Naive thymus-derived CD8-positive, alpha-beta T cell (primary cell): ENCODE measurements at regions not wholly inside any gene's neighbourhood (a gene's known extent, or its start where the extent isn't known, plus 50 kb on each side); places are given as distances from the start of the nearest gene placed in this dataset.
A peak's percentile ranks its signal among the peaks of the same experiment; 100 is the strongest.

Experiments used
- ATAC-seq, 2 donors: fragments of 150-1000 bp; cut with Tn5 transposase in 1 of 2; sonication (Bioruptor Pico), chemical (Tn5 transposase) in 1 of 2; 1 replicate in 1 of 2; 2 replicates in 1 of 2; pipeline ENCODE4 v1.10.0; 2021; ENCODE audit warnings: mild to moderate bottlenecking in 2 of 2, moderate library complexity in 2 of 2
- POLR2A ChIA-PET: fragments of 350-600 bp; sonication (Branson Sonifier 250); formaldehyde crosslinking; loops from one replicate; lab custom pipeline; 2021; ENCODE audit warnings: antibody characterized with exemption; lab: Charles Lee
- DNase-seq, 10 donors: peaks; one replicate each; pipeline versions ENCODE4 v3.0.0 to v3.0.0-alpha.2; 2020 to 2022
- H3K27ac Mint-ChIP-seq, 10 donors: one replicate each; pipeline ENCODE4 v1.8.0; 2020 to 2022; ENCODE audit warnings: mild to moderate bottlenecking in 10 of 10, mixed read lengths in 10 of 10, moderate library complexity in 4 of 10, inconsistent platforms in 1 of 10
- H3K27me3 Mint-ChIP-seq, 5 donors: one replicate each; pipeline ENCODE4 v1.8.0; 2021 to 2022; ENCODE audit warnings: mixed read lengths in 5 of 5
- H3K36me3 Mint-ChIP-seq, 3 donors: one replicate each; pipeline ENCODE4 v1.8.0; 2020 to 2022; ENCODE audit warnings: mixed read lengths in 3 of 3, mild to moderate bottlenecking in 2 of 3, inconsistent platforms in 1 of 3
- H3K4me1 Mint-ChIP-seq, 4 donors: one replicate each; pipeline ENCODE4 v1.8.0; 2021 to 2022; ENCODE audit warnings: mixed read lengths in 4 of 4
- H3K4me3 Mint-ChIP-seq, 10 donors: one replicate each; pipeline ENCODE4 v1.8.0; 2020 to 2022; ENCODE audit warnings: mild to moderate bottlenecking in 10 of 10, mixed read lengths in 10 of 10, moderate library complexity in 6 of 10, inconsistent platforms in 1 of 10
- H3K9me3 Mint-ChIP-seq, 9 donors: one replicate each; pipeline ENCODE4 v1.8.0; 2020 to 2022; ENCODE audit warnings: mixed read lengths in 9 of 9, mild to moderate bottlenecking in 3 of 9, inconsistent platforms in 1 of 9, moderate library complexity in 1 of 9

- Mint-ChIP-seq H3K27me3 (no peaks in the 10 kb centered on the region), H3K36me3 (peaks cover 0 to 3% (median 0%) of the 10 kb centered on the region in 3 donors), H3K4me1 (peaks cover 0 to 4% (median 2%) of the 10 kb centered on the region in 4 donors), H3K9me3 (peaks cover 0 to 4% (median 0%) of the 10 kb centered on the region in 9 donors), H3K4me3 (no peak overlapping the region), H3K27ac (no peak overlapping the region)
- DNase-seq, result no peak
- POLR2A ChIA-PET, result no interaction called here
- ATAC-seq, result no peak
Observed at GRCh38 chr3:31173118-31173718, 278.8 kb upstream of the GADL1 start.

- Mint-ChIP-seq H3K4me1 (peaks cover 0 to 12% (median 2%) of the 10 kb centered on the region in 4 donors), H3K27me3 (no peaks in the 10 kb centered on the region), H3K4me3 (no peak overlapping the region), H3K36me3 (peaks cover 0 to 3% (median 0%) of the 10 kb centered on the region in 3 donors), H3K9me3 (peaks cover 0 to 4% (median 0%) of the 10 kb centered on the region in 9 donors), H3K27ac (no peak overlapping the region)
- POLR2A ChIA-PET, result no interaction called here
- ATAC-seq (no peak), DNase-seq (no peak)
Observed at GRCh38 chr3:31174079-31174478, 279.6 kb upstream of the GADL1 start.

DNA sequence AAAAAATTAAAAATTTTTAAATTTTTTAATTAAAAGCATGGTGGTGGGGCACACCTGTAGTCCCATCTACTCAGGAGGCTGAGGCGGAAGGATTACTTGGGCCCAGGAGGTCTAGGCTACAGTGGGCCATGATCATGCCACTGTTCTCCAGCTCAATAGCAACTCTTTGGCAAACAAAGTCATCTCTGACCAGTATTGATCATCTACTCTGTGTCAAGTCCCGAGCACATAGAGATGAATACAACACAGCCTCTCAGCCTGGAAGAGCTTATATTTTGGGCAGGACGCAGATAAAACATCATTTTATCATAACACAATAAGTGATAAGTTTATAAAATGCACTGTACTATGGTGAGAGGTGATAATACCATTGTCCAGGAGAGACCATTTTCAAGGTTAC, 281.6 kb upstream of the GADL1 start:
- ATAC-seq, result no peak
- POLR2A ChIA-PET, result no interaction called here
- Mint-ChIP-seq H3K4me1 (peaks cover 0 to 13% (median under 1%) of the 10 kb centered on the region in 4 donors), H3K27me3 (no peaks in the 10 kb centered on the region), H3K27ac (no peak overlapping the region), H3K9me3 (peaks cover 0 to 4% (median 0%) of the 10 kb centered on the region in 9 donors), H3K4me3 (no peak overlapping the region), H3K36me3 (peaks cover 0 to 4% (median 0%) of the 10 kb centered on the region in 3 donors)
- no peak for DNase-seq

GRCh38 chr3:31178467-31178866, 284.0 kb upstream of the GADL1 start:
- H3K27me3 Mint-ChIP-seq, result no peaks in the 10 kb centered on the region
- no peak overlapping the region for H3K27ac Mint-ChIP-seq
- DNase-seq (no peak), ATAC-seq (no peak)
- POLR2A ChIA-PET, result no interaction called here
- H3K4me1 Mint-ChIP-seq, result peaks cover 0 to 13% (median 2%) of the 10 kb centered on the region in 4 donors
- H3K9me3 Mint-ChIP-seq, result peaks cover 0 to 4% (median 0%) of the 10 kb centered on the region in 9 donors
- H3K36me3 Mint-ChIP-seq, result peaks cover 0 to 4% (median 0%) of the 10 kb centered on the region in 3 donors
- H3K4me3 Mint-ChIP-seq, result no peak overlapping the region

GRCh38 chr3:31179768-31180167, 285.3 kb upstream of the GADL1 start:
- H3K4me1 Mint-ChIP-seq, result peaks cover 0 to 13% (median 1%) of the 10 kb centered on the region in 4 donors
- DNase-seq (no peak), ATAC-seq (no peak)
- H3K36me3 Mint-ChIP-seq, result peaks cover 0 to 4% (median 0%) of the 10 kb centered on the region in 3 donors
- POLR2A ChIA-PET, result no interaction called here
- no peaks in the 10 kb centered on the region for H3K27me3 Mint-ChIP-seq
- peaks cover 0 to 4% (median 0%) of the 10 kb centered on the region in 9 donors for H3K9me3 Mint-ChIP-seq
- no peak overlapping the region for H3K4me3 Mint-ChIP-seq
- H3K27ac Mint-ChIP-seq, result no peak overlapping the region

DNA sequence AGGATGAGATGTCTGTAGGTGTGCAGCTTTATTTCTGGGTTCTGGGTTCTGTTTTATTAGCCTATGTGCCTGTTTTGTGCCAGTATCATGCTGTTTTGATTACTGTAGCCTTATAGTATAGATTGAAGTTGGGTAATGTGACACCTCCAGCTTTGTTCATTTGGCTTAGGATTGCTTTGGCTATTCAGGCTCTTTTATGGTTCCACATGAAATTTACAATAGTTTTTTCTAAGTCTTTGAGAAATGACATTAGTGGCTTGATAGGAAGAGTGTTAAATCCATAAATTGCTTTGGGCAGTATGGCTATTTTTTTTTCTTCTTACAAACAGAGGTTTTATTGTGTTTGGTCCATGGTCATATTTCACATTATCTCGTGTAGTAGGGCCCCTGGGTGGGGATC, 285.8 kb upstream of the GADL1 start:
- DNase-seq, result no peak
- POLR2A ChIA-PET, result no interaction called here
- peak overlapping the region in 1 of 10 donors; percentile 14 for H3K27ac Mint-ChIP-seq
- H3K4me1 Mint-ChIP-seq, result peaks cover 0 to 13% (median under 1%) of the 10 kb centered on the region in 4 donors
- H3K4me3 Mint-ChIP-seq, result no peak overlapping the region
- H3K9me3 Mint-ChIP-seq, result peaks cover 0 to 4% (median 0%) of the 10 kb centered on the region in 9 donors
- ATAC-seq, result no peak
- peaks cover 0 to 4% (median 0%) of the 10 kb centered on the region in 3 donors for H3K36me3 Mint-ChIP-seq
- H3K27me3 Mint-ChIP-seq, result no peaks in the 10 kb centered on the region

GRCh38 chr3:31181661-31182060, 287.2 kb upstream of the GADL1 start:
- peaks cover 0 to 4% (median 0%) of the 10 kb centered on the region in 9 donors for H3K9me3 Mint-ChIP-seq
- ATAC-seq (no peak), DNase-seq (no peak)
- H3K4me1 Mint-ChIP-seq, result peaks cover 0 to 15% (median 2%) of the 10 kb centered on the region in 4 donors
- H3K27ac Mint-ChIP-seq, result no peak overlapping the region
- H3K27me3 Mint-ChIP-seq, result no peaks in the 10 kb centered on the region
- H3K4me3 Mint-ChIP-seq, result no peak overlapping the region
- POLR2A ChIA-PET, result no interaction called here
- peaks cover 0 to 2% (median 0%) of the 10 kb centered on the region in 3 donors for H3K36me3 Mint-ChIP-seq

DNA sequence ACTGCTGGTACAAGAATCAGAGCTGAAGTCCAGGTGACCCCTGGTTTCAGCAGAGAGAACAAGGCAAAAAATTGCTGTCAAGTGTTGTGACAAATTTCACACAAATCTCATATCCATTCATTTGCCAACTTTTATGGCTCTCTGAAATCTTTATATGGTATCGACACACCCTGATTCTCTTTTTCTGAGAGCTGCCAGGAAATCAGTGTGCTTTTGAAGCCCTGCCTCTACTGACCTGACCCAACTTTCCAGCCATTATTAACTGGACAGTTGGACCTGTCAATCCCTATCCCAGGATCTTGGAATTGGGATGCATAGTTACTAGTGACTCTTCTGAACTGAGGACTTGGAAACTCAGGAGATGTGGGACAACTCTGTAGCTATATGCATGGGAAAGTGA, 288.2 kb upstream of the GADL1 start:
- POLR2A ChIA-PET, result no interaction called here
- Mint-ChIP-seq H3K27me3 (no peaks in the 10 kb centered on the region), H3K36me3 (peaks cover 0 to 2% (median 0%) of the 10 kb centered on the region in 3 donors), H3K27ac (no peak overlapping the region), H3K4me3 (no peak overlapping the region), H3K4me1 (peaks cover 0 to 17% (median 5%) of the 10 kb centered on the region in 4 donors), H3K9me3 (peaks cover 0 to 1% (median 0%) of the 10 kb centered on the region in 9 donors)
- ATAC-seq, result no peak
- DNase-seq, result no peak

DNA sequence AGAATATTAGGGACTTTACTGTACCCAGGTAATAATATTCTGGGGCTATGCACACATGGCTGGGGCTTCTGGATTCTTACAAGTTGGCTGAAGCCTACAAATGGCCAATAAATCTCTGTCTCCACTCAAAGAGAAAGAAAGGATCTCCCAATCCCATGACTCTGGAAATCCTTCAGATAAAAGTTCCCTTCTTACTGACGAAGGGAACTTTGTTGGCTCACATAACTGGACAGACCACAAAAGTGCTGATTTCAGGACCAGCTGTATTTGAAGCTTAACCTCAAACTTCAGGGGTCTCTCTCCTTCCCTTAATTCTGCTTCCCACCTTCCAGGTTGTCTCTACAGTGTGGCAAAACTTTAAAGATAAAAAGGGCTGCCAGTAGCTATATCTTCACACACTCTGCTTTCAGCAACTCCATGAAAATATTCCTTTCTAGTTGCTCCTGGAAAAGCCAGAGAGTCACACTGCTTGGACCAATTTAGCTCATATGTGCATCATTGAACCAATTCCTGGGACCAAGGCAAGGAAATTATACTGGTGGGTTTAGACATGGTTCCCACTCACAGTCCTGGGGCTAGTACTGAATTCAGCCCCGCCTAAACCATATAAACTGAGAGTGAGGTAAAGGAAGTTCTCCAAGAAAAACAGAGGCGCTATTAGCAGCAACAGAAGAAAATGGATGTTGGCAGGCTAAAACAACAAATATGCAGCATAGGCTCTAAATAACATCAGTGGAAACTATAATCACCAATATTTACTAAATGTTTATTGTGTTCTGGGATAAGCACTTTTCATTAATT, 290.0 kb upstream of the GADL1 start:
- H3K27me3 Mint-ChIP-seq, result no peaks in the 10 kb centered on the region
- H3K4me3 Mint-ChIP-seq, result no peak overlapping the region
- no peak overlapping the region for H3K27ac Mint-ChIP-seq
- POLR2A ChIA-PET, result no interaction called here
- DNase-seq, result no peak
- peaks cover 0 to 10% (median 2%) of the 10 kb centered on the region in 4 donors for H3K4me1 Mint-ChIP-seq
- peaks cover 0 to 2% (median 0%) of the 10 kb centered on the region in 3 donors for H3K36me3 Mint-ChIP-seq
- H3K9me3 Mint-ChIP-seq, result peaks cover 0 to 1% (median 0%) of the 10 kb centered on the region in 9 donors
- no peak for ATAC-seq

DNA sequence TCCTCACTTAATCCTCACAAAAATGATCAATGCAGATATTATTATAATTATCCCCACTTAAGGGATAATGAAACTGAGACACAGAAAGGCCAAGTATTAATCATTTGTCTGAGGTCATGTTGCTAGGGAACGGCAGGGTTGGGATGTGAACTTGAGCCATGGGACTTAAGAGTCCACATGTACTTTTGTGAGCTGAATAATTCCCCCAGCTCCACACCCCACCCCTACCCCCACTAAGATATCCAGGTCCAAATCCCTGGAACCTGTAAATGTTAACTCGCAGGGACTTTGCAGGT, 290.5 kb upstream of the GADL1 start:
- no peak overlapping the region for H3K4me3 Mint-ChIP-seq
- no peak overlapping the region for H3K27ac Mint-ChIP-seq
- no peaks in the 10 kb centered on the region for H3K9me3 Mint-ChIP-seq
- POLR2A ChIA-PET, result no interaction called here
- DNase-seq (no peak), ATAC-seq (no peak)
- no peaks in the 10 kb centered on the region for H3K36me3 Mint-ChIP-seq
- peaks cover 0 to 10% (median 2%) of the 10 kb centered on the region in 4 donors for H3K4me1 Mint-ChIP-seq
- H3K27me3 Mint-ChIP-seq, result no peaks in the 10 kb centered on the region

- POLR2A ChIA-PET, result no interaction called here
- H3K27ac Mint-ChIP-seq, result no peak overlapping the region
- H3K4me3 Mint-ChIP-seq, result no peak overlapping the region
Observed at GRCh38 chr3:31186041-31186440, 291.6 kb upstream of the GADL1 start.

DNA sequence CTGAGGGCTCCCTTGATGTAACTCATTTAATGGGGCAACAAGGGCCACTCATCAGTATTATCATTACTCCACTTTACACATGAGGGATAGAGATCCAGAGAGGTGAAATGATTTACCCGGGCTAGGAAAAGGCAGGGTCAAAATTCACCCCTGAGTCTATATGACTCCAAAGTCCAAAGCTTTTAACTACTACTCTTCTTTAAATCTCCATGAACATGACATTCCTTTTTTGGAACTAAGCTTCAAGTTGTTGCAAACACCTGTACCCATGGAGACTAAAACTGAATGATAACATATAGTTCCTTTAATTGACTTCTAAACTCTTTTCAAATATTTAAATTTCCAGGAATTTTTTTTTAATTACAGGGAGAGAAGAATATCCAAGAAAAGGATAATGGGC, 292.9 kb upstream of the GADL1 start:
- Mint-ChIP-seq H3K9me3 (no peaks in the 10 kb centered on the region), H3K4me1 (peaks cover 2 to 10% (median 5%) of the 10 kb centered on the region in 4 donors), H3K27ac (no peak overlapping the region), H3K36me3 (no peaks in the 10 kb centered on the region), H3K27me3 (no peaks in the 10 kb centered on the region), H3K4me3 (no peak overlapping the region)
- ATAC-seq (no peak), DNase-seq (no peak)
- POLR2A ChIA-PET, result interaction anchor here (0.6 kb wide), 1 partner anchor 26 kb away, joined by 3 read pairs; no protein-coding TSS in a partner anchor

More at GRCh38 chr3:31186041-31186440, 291.6 kb upstream of the GADL1 start:
- no peak for ATAC-seq
- no peaks in the 10 kb centered on the region for H3K36me3 Mint-ChIP-seq
- no peak for DNase-seq
- no peaks in the 10 kb centered on the region for H3K27me3 Mint-ChIP-seq
- H3K9me3 Mint-ChIP-seq, result no peaks in the 10 kb centered on the region
- H3K4me1 Mint-ChIP-seq, result peaks cover 0 to 10% (median 2%) of the 10 kb centered on the region in 4 donors

DNA sequence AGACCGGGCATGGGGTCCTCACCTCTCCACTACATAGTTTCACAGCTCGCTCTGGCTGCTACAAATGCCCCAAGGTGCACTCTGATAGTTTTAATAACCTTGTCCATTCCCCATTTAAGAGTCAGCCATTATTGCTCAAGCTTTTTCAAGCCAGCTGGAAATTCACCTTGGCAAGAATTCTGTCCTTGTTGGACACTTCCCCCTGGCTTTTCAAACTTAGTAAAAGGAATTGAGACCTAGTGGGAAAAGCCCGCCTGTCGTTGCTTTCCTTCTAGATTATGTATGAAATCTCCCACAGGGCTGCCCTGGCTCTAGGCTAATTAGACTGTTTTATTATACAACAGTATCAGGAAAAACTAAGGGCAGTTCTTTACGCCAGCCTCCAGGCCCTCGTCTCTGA, 293.7 kb upstream of the GADL1 start:
- H3K36me3 Mint-ChIP-seq, result no peaks in the 10 kb centered on the region
- DNase-seq (no peak), ATAC-seq (no peak)
- POLR2A ChIA-PET, result interaction anchor here (0.6 kb wide), 1 partner anchor 25 kb away, joined by 3 read pairs; no protein-coding TSS in a partner anchor
- no peaks in the 10 kb centered on the region for H3K27me3 Mint-ChIP-seq
- peak overlapping the region in 1 of 10 donors; percentile 16 for H3K27ac Mint-ChIP-seq
- H3K4me3 Mint-ChIP-seq, result no peak overlapping the region
- peaks cover 3 to 10% (median 5%) of the 10 kb centered on the region in 4 donors for H3K4me1 Mint-ChIP-seq
- H3K9me3 Mint-ChIP-seq, result no peaks in the 10 kb centered on the region
